ENCODE measurements at regions not wholly inside any gene's neighbourhood (a gene's known extent, or its start where the extent isn't known, plus 50 kb on each side); places are given as distances from the start of the nearest gene placed in this dataset.

- Histone ChIP-seq H3K36me3 (replicated peaks in 1 of 2; ENCODE audit: insufficient read depth in 1 of 2, low read depth in 2 of 2) (no peaks in the 10 kb centered on the region), H3K27ac (no peak overlapping the region), H3K4me3 (no peak overlapping the region), H3K9me3 (peaks cover 0 to 19% (median 0%) of the 10 kb centered on the region in 3 donors), H3K4me1 (no peaks in the 10 kb centered on the region), H3K27me3 (no peaks in the 10 kb centered on the region)
- ATAC-seq = no peak
- no peak for DNase-seq
- TF ChIP-seq POLR2A (IDR thresholded peaks at IDR 0.05) (no peak), CTCF (IDR thresholded peaks at IDR 0.05) (no peak)
- 56 to 65% methylated on average over 6 of the region's 6 CpGs for WGBS, 2 donors
- intact Hi-C loops (cut with DNase I) = no loop called here
Measured at GRCh38 chr9:135002336-135002735, 84.6 kb upstream of the FCN1 start.

- no peaks in the 10 kb centered on the region for H3K36me3 ChIP-seq (replicated peaks in 1 of 2; ENCODE audit: insufficient read depth in 1 of 2, low read depth in 2 of 2)
- intact Hi-C loops (cut with DNase I) = no loop called here
- no peak overlapping the region for H3K27ac ChIP-seq
- 46 to 68% methylated on average over 4 of the region's 4 CpGs for WGBS, 2 donors
- H3K4me3 ChIP-seq = no peak overlapping the region
- DNase-seq (no peak), ATAC-seq (no peak)
- H3K9me3 ChIP-seq = peaks cover 0 to 19% (median 0%) of the 10 kb centered on the region in 3 donors
- no peaks in the 10 kb centered on the region for H3K4me1 ChIP-seq
- no peaks in the 10 kb centered on the region for H3K27me3 ChIP-seq
- TF ChIP-seq POLR2A (IDR thresholded peaks at IDR 0.05) = no peak
Measured at GRCh38 chr9:135002802-135003201, 84.7 kb upstream of the OLFM1 start.

- peaks cover 0 to 8% (median 0%) of the 10 kb centered on the region in 3 donors for H3K9me3 ChIP-seq
- DNase-seq = no peak
- intact Hi-C loops (cut with DNase I) = no loop called here
- no peaks in the 10 kb centered on the region for H3K27me3 ChIP-seq
- no peak for TF ChIP-seq CTCF (IDR thresholded peaks at IDR 0.05)
- no peak for TF ChIP-seq POLR2A (IDR thresholded peaks at IDR 0.05)
- ATAC-seq = no peak
- H3K4me1 ChIP-seq = no peaks in the 10 kb centered on the region
- 81 to 86% methylated on average over 2 of the region's 2 CpGs for WGBS, 2 donors
- no peaks in the 10 kb centered on the region for H3K36me3 ChIP-seq (replicated peaks in 1 of 2; ENCODE audit: insufficient read depth in 1 of 2, low read depth in 2 of 2)
- no peak overlapping the region for H3K4me3 ChIP-seq
- no peak overlapping the region for H3K27ac ChIP-seq
Measured at GRCh38 chr9:135004772-135005171, 82.7 kb upstream of the OLFM1 start.

- DNase-seq = no peak
- Histone ChIP-seq H3K27me3 (no peaks in the 10 kb centered on the region), H3K4me3 (no peak overlapping the region), H3K36me3 (replicated peaks in 1 of 2; ENCODE audit: insufficient read depth in 1 of 2, low read depth in 2 of 2) (no peaks in the 10 kb centered on the region), H3K27ac (no peak overlapping the region), H3K9me3 (no peaks in the 10 kb centered on the region), H3K4me1 (no peaks in the 10 kb centered on the region)
- no peak for TF ChIP-seq CTCF (IDR thresholded peaks at IDR 0.05)
- no peak for TF ChIP-seq POLR2A (IDR thresholded peaks at IDR 0.05)
- no peak for ATAC-seq
- 86 to 89% methylated on average over 10 to 19 of the region's 19 CpGs for WGBS, 2 donors
- intact Hi-C loops (cut with DNase I) = no loop called here
Measured at GRCh38 chr9:135006911-135007570, 80.4 kb upstream of the OLFM1 start.

- no peak for DNase-seq
- WGBS, 2 donors = 66 to 75% methylated on average over 8 to 11 of the region's 11 CpGs
- no peaks in the 10 kb centered on the region for H3K9me3 ChIP-seq
- TF ChIP-seq CTCF (IDR thresholded peaks at IDR 0.05) (no peak), POLR2A (IDR thresholded peaks at IDR 0.05) (no peak)
- H3K27me3 ChIP-seq = no peaks in the 10 kb centered on the region
- no peak overlapping the region for H3K27ac ChIP-seq
- H3K4me1 ChIP-seq = no peaks in the 10 kb centered on the region
- no peak for ATAC-seq
- H3K4me3 ChIP-seq = no peak overlapping the region
- intact Hi-C loops (cut with DNase I) = no loop called here
- H3K36me3 ChIP-seq (replicated peaks in 1 of 2; ENCODE audit: insufficient read depth in 1 of 2, low read depth in 2 of 2) = no peaks in the 10 kb centered on the region
Measured at GRCh38 chr9:135007601-135008000, 79.9 kb upstream of the OLFM1 start.
